ENCODE measurements at regions not wholly inside any gene's neighbourhood (a gene's known extent, or its start where the extent isn't known, plus 50 kb on each side); places are given as distances from the start of the nearest gene placed in this dataset.

DNA sequence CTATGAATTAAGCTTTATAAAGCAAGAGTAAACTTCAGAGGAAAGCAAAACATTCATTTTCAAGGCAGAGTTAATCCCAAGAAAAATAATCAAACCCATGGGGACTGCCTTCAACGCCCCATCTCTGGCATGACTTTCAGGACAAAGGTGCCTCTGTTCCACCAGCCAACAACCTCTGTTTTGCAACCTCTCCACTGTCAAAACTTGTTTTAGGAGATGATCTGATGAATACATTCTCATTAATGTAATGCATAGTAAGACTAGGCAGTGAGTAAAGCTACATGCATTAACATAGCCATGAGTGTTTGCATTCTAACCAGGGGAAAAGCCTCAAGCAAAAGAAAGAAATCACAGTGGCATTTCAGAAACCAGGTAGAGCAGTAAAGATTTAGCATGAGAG lies 357.0 kb downstream of the FBXO15 start:
- DNase-seq (ENCODE audit: low read depth) = no peak

DNA sequence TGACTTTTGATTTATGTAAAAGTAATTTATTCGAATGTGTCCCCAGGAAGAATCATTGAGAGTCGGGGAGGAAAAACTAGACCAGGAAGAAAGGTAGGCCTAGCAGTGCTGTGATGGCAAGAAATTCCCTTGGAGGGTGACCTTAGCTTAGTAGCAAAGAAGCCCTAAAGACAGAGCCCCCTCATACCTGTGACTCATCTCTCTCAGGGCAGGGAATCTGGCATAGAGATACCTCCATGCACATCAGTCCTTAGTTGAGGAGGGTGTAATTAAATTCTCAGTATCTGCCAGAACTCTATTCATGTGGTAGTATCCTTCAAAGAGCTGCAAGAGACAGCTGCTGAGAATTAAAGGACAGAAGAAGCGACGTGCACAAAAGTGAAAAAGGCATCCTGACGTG lies 360.3 kb downstream of the FBXO15 start:
- DNase-seq (ENCODE audit: low read depth) = no peak

DNA sequence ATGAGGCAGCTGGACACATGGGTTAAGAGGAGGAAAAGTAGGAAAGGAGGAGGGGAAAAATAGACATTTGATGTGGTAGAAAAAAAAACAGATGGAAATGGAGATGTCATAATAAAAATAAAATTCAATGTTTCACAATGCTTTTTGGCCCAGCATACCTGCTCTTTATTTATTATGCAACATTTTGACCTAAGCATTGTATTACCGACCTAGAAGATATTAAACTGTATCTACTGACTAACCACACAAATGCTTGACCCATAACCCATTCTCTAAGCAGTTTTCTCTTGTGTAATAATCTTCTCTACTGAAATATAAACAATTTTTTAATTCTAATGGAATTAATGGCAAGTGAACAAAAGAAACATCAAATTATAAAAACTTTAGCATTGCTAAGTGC lies 362.3 kb downstream of the FBXO15 start:
- no peak for DNase-seq (ENCODE audit: low read depth)

DNA sequence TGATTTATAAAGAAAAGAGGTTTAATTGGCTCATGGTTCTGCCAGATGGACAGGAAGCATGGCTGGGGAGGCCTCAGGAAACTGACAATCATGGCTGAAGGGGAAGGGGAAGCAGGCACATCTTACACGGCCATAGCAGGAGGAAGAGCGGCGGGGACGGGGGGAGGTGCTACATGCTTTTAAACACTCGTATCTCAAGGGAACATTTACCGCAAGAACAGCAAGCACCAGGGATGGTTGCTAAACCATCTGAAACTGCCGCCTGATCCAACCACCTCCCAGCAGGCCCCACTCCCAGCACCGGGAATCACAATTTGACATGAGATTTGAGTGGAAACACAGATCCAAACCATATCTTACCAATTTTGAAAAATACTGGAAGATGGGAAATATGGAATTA lies 362.8 kb downstream of the FBXO15 start:
- DNase-seq (ENCODE audit: low read depth) = no peak

DNA sequence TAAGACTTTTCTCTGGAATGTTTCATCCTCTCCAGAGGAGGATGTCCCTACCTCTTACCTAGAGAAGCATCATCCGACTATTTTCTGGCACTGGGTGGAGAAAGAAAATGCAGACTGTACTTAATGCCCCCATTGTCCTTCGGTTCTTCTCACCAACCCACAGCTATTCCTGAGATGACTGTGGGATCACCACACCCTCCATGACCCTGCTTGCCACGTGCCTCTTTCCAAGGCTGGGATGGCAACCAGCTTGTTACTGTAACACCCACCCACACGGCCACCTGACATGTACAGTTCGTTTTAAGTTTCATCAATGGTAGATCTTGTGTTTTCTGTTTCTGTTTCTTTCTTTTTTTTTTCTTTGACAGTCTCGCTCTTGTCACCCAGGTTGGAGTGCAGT lies 365.2 kb downstream of the FBXO15 start:
- DNase-seq (ENCODE audit: low read depth) = no peak

DNA sequence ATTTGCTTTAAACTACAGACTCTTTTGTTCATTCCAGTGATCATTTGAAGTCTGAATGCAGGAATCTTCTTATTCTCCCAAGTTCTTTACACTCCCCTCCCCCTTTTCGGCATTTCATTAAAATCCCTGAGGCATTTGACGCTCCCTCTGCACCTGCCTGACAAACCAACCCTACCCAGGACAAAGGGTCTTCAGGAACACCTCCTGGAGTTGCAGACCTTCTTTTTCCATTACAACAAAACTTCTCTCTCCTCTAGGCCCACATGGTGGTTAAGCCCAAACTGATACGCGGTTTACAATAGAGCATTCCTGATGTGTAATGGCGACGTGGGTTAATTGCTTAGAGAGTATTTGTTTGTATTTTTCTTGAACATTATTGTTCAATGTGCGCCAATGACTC lies 367.4 kb downstream of the FBXO15 start:
- DNase-seq (ENCODE audit: low read depth) = no peak

DNA sequence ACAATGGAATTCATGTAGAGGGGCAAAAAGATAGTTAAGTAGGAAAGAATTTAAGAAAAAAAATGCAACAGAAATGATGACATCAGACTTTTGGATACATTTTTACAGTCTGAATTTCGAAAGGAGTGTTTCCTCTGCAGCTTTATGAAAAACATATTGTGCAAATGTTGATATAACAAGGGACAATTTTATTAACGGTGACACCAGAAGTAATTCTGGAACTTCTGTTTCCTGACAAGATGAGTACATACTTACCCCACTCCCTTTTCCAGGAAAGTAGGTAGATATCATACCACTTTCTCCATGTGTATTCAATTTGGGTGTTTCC lies 369.6 kb downstream of the FBXO15 start:
- no peak for DNase-seq (ENCODE audit: low read depth)

DNA sequence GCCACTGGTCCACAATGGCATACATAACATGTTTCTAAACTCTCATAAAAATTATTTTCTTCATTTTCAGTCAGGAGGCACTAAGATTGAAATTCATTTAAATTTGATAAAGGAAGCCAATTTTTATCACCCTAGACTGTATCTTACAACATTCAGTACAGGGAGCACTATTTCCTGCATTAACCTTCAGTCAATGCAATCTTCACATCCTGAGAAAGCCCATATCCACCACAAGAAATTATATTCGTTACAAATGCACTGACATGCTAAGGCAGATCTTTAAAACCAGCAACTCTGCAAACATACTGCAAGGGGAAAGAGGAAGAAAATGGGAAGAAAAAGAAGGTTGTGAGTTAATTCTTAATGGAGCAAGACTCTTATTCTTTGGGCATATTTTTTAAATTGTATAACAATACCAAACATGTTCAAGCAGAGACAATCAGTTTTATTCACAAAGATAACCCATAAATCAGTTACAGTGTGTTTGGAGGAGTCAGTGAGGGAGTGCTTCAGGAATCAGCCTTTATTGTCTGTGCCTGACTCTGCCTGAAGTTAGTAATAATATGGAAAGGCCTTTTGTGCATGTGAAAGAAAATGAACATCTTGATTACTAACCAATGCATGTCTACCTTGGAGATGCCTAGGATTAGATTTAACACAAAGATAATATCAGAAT lies 370.1 kb downstream of the FBXO15 start:
- no peak for DNase-seq (ENCODE audit: low read depth)

DNA sequence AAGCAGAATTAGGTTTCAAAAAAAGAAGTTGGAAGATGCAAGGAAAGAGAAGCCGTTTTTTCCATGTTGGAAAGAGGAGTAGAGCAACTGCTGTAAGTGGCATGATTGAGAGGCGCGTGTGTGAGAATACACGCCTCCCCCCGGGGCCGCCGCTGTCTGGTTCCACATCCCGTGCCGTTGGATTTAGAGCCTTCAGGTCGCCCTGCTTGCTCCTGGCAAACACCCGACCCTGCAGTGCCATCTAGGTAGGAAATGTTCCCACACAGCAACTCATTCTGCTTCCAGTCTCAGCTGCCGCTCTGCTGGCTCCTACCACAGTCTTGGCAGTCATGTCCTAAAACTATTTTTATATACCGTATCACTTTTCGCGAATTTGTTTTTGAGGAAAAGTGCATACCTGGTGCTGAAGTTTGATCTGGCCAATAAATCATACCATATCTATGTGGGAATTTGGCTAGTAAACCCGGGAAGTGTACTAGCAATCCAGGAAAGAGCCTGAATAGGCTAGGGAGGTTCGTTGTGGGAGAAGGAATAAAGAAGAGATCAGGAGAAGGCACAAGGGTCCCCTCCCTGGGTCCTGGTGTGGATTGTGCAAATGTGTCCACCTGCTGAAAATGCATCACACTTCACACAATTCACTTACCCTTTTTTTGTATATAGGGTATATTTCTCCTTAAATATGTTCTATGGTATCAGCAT lies 372.7 kb downstream of the FBXO15 start:
- no peak for DNase-seq (ENCODE audit: low read depth)

DNA sequence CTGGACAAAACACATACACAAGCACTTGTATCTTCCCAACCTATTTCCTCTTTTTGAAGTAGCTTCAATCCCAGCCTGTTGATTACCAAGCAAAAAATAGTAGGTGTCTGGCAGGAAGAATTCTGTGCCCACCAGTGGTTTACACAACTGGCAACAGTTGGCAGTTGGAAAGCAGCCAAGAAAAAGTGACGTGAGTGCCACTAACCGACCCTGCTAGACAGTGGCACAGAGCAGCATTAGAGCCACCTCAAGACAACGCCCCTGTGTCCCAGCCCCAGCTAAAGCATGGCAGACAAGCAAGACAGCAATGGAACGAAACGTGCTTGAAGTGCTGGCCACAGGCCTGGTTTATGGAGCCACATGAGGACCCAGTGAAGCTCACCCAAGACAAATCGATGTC lies 379.6 kb downstream of the FBXO15 start:
- no peak for DNase-seq (ENCODE audit: low read depth)

DNA sequence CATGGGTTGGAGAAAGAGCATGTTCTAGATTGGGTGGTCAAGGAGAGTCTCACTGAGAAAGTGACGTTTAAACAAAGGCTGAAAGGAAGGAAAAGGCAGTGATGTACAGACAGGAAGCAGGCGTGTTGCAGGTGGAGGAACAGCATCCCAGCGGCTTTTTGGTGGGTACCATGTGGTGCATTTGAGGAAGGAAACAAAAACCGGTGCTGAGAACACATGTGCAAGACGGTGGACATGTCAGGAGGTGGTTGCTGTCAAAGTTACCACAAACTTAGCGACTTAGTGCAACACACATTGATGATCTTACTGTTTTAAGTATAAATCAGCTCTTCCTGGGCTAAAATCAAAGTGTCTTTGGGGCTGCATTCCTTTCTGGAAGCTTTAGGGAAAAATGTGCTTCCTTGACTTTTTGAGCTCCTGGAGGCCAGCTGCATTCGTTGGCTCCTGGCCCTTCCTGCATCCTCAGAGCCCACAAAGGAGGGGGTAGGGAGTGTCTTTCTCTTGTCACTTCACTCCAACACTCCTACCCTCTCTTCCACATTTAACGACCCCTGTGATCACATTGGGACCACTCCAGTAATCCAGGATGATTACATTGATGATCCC lies 380.6 kb downstream of the FBXO15 start:
- DNase-seq (ENCODE audit: low read depth) = no peak

DNA sequence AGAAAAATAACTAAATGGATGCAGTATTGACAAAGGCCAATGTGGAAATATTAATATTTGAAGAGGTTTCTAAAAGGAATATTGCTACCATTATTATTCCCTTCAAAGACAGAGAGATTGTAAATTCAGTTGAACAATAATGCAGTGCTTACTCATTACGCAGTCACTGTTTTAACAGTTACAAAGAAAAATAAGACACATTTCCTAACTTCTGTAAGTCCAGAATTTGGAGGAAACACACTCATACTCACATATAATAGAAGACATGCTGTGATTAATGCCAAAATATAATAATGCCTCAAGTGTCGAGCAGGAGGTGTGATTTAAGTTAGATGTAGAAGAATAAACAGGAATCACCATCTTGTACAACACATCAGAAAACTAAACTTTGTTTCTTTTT lies 389.2 kb downstream of the FBXO15 start:
- no peak for DNase-seq (ENCODE audit: low read depth)

DNA sequence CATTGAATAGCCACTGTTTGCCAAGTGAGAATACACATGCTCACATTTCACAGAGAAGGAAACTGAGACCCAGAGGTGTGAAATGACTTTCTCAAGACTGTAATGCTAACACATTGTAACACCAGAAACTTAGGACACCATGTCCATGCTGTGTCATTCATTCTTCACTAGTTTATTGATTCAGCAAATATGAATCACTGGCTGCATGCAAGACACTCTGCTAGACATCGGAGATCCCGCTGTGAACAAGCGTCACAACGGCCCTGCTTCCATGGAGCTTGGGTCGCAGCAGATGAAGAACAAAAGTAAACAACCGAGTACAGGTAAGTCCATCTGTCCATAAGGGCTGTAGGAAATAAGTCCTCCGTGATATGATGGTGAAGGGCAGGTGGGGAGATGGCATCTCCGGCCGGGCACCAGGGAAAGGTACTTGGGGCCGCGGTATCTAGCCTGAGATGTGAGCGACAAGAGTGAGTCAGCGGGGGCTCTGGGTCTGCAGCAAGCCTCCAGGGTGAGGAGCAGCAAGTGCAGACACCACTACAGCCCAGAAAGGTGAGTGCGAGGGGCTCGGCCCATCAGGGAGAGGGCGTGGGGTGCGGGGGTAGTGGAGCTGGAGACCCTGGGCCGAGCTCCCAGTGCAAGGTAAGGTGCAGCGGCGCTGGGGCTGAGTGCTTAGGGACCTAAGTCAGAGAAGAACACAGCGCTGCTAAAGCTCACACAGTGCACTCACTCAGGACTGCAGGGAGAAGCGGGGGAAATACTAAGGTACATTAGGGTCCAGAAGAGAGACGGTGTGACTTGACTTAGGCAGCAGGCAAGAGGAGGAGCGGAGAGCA lies 391.2 kb downstream of the FBXO15 start:
- DNase-seq (ENCODE audit: low read depth) = no peak

DNA sequence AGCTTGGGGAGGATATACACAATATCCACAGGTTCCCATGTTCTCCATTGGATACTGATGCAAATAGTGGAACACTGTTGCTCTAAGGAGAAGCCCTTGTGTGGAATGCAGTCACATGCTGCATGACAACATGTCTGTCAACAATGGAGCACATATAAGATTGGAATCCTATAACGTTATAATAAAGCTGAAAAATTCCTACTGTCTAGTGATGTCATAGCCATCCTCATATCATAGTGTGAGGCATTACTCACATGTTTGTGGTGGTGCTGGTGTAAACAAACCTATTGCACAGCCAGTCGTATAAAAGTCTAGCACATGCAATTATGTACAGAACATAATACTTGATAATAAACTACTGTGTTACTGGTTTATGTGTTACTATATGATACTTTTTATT lies 394.7 kb downstream of the FBXO15 start:
- no peak for DNase-seq (ENCODE audit: low read depth)

DNA sequence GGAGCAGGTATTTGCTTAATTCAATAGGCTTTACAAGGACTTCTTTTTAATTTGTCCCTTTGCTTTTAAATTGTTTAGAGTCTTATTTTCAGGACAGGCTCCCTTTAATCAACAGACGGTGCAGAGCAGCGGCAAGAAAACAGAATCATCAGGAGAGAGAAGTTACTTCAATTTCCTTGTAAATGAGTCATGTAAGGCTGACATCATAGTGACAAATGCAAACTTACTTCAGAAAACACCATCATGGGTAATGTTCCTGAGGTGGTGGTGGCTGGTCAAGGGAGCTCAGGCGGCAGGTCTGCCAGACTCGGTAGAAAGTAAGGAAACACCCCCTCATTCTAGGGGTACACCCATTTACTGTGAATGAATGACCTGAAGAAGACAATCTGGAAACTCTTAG lies 395.1 kb downstream of the FBXO15 start:
- DNase-seq (ENCODE audit: low read depth) = no peak

DNA sequence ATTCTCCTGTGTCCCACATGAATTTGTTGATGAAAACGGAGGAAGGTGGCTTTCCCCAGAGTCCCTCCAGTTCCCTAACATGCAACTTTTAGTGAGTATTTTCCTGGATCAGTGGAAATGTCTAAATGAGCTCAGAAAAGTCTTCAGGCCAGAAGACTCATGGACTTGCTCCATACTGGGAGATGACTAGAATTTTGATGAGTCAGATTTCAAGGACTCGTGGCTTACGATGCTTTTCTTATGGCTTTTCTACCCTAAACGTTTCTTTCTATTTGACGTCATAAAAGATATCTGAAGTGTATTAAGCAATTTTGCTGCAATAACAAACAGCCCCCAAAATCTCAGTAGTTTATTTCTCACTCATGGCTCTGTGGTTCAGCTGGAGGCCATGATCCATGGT lies 397.6 kb downstream of the FBXO15 start:
- DNase-seq (ENCODE audit: low read depth) = no peak

DNA sequence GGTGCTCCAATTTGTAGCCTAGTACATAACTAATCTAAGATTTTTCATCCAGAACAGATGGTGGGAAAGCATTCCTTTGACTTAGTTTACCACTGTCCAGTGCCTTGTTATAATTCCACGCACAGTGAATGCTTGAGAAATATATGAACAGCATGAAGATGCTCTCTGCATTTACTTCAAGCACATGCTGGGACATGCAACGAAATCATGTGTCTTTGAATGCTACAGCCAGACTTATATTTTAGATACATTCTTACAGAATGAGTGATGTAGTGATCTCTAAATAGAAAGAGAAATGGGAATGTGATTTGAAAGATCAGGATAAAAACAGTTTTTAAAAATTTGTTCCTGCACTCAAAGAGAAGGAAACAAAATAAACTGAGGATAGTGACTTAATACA lies 398.3 kb downstream of the FBXO15 start:
- DNase-seq (ENCODE audit: low read depth) = no peak

DNA sequence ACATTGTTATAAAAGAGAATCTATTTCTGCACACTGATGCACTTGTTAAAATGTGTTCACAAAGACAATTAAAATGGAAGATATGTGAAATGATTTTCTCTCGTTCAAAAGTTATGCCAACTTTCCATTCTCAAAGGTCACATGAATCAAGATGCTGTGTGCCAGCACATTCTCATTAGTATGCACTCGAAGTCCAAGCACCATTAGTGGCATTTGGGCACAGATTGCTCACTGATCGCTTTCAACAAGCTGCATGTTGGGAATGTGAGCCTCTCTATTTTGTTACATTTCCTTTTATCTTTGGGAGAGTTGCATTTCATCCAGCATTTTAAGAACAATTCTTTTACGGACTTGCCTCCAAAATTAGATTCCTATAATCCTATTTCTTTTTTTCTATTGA lies 398.9 kb downstream of the FBXO15 start:
- no peak for DNase-seq (ENCODE audit: low read depth)

DNA sequence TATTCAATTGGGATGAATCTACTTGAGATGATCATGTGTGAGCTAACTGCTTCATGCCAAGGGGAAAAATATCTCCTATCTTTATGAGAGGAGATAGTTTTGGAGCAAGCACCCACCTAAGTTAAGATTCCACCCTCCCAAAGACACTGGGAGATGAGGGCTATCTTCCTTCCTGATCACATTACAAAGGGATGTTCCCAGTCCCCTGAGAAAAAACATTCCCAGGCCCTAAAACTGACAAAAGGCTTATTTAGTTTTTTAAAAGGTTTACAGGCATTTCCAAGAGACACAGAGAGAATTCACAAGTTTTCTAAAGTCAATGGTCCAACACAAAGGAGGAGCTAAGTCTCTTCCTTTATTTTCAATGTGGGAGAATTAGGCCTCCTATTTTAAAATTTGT lies 401.5 kb downstream of the FBXO15 start:
- DNase-seq (ENCODE audit: low read depth) = no peak

DNA sequence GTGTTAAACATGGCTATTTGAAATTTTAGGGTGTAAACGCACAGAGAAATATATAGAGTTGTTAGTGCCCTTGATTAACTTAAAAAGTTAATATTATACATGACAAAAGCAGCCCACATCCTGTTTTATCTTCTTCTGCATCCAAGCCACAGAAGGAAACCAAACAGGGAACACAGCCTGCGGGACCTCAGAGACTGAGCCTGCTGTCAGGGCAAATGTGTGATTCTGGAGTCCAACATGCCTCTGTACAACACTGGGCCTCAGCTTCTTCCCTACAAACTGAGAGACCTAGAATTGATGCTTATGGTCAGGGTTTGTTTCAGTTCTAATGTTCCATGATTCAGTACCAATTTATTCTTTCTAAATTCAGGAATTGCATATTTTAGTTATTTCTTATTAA lies 404.7 kb downstream of the FBXO15 start:
- DNase-seq (ENCODE audit: low read depth) = no peak

DNA sequence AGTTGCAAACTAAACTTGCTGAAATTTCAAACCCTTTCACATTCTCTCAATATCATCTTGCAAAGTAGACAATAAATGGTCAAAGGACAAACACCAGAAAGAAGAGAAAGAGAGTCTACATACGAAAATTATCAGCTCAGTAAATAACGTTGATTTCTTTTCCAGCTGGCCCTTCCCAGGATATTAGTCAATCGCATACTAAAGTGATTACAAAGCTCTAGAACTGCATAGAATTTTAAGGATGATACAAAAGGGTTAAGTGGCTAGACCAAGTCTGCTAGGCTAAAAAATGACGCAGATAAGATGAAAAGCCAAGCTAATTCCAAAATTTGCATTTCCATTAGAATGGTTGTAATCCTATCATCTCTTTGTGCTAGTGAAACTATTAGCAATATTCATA lies 405.7 kb downstream of the FBXO15 start:
- DNase-seq (ENCODE audit: low read depth) = no peak

DNA sequence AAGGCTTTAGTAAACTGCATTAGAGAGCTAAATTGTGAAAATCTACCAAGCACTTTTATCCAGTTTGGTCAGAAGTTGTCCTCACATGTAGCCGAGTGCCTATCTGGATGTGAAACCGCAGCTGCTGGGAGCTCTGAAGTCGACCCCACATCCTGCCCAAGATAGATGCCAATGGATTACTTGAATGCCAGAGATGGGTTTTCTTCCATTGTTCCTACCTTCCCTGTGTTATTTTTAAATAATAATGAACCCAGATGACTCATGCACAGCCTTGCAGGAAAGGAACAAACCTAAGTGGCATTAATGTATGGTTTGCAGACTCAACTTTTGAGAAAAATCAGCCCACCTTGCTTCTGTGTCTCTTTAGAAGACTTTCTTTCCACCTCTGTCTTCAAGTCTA lies 408.5 kb downstream of the FBXO15 start:
- DNase-seq (ENCODE audit: low read depth) = no peak

DNA sequence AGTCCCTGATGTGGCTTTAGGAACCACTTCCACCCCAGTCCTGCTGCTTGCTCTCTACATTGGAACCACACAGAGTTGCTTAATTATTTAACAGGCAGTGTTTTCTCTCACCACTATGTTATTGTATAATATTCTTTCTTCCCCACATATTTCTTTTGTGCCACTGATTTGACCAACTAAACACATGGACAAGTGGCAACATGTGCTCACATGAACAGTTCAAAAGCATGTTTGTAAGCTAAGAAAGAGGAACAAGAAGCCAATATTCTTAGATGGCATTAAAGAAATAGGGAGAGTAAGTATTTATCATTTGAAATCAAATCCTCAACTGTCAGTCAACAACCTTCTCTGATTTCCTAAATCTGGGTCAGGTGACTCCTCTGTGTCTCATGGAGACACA lies 409.6 kb downstream of the FBXO15 start:
- DNase-seq (ENCODE audit: low read depth) = no peak

All from activated T-cell treated with anti-CD3 and anti-CD28 coated beads for 24 hours (primary cell).